ENCODE measurements at regions not wholly inside any gene's neighbourhood (a gene's known extent, or its start where the extent isn't known, plus 50 kb on each side); places are given as distances from the start of the nearest gene placed in this dataset.

- no peak for DNase-seq
Measured at GRCh38 chr11:104325093-104325492, 161.1 kb upstream of the PDGFD start.

- no peak for DNase-seq
Measured at GRCh38 chr11:104324276-104324675, 160.3 kb upstream of the PDGFD start.

- no peak for DNase-seq
Measured at GRCh38 chr11:104323841-104324240, 159.9 kb upstream of the PDGFD start.

GRCh38 chr11:104322696-104323095 is 158.7 kb upstream of the PDGFD start:
- no peak for DNase-seq

- no peak for DNase-seq
Measured at GRCh38 chr11:104320956-104321355, 157.0 kb upstream of the PDGFD start.

- no peak for DNase-seq
Measured at GRCh38 chr11:104320097-104320496, 156.2 kb upstream of the PDGFD start.

- DNase-seq = no peak
Measured at GRCh38 chr11:104319396-104319795, 155.4 kb upstream of the PDGFD start.

GRCh38 chr11:104306862-104307474 is 143.0 kb upstream of the PDGFD start:
- DNase-seq = no peak

- no peak for DNase-seq
Measured at GRCh38 chr11:104301776-104302175, 137.8 kb upstream of the PDGFD start.

- no peak for DNase-seq
Measured at GRCh38 chr11:104291646-104292045, 127.7 kb upstream of the PDGFD start.

- DNase-seq = no peak
Measured at GRCh38 chr11:104286129-104286528, 122.2 kb upstream of the PDGFD start.

- DNase-seq = no peak
Measured at GRCh38 chr11:104279587-104279986, 115.6 kb upstream of the PDGFD start.

GRCh38 chr11:104275992-104276391 is 112.0 kb upstream of the PDGFD start:
- no peak for DNase-seq

- DNase-seq = no peak
Measured at GRCh38 chr11:104260456-104260855, 96.5 kb upstream of the PDGFD start.

GRCh38 chr11:104259121-104259610 is 95.2 kb upstream of the PDGFD start:
- DNase-seq = no peak

- DNase-seq = no peak
Measured at GRCh38 chr11:104256525-104256924, 92.6 kb upstream of the PDGFD start.

GRCh38 chr11:104254347-104254746 is 90.4 kb upstream of the PDGFD start:
- peak; percentile 14 for DNase-seq

GRCh38 chr11:104246590-104246989 is 82.6 kb upstream of the PDGFD start:
- no peak for DNase-seq

GRCh38 chr11:104238916-104239315 is 75.0 kb upstream of the PDGFD start:
- no peak for DNase-seq

GRCh38 chr11:104225047-104225446 is 61.1 kb upstream of the PDGFD start:
- DNase-seq = no peak

- no peak for DNase-seq
Measured at GRCh38 chr11:104222464-104222863, 58.5 kb upstream of the PDGFD start.

GRCh38 chr11:104221455-104221854 is 57.5 kb upstream of the PDGFD start:
- no peak for DNase-seq

- no peak for DNase-seq
Measured at GRCh38 chr11:104219096-104219495, 55.1 kb upstream of the PDGFD start.

GRCh38 chr11:104214517-104214916 is 50.6 kb upstream of the PDGFD start:
- no peak for DNase-seq

Measured in stimulated activated CD4-positive, alpha-beta T cell treated with anti-CD3 and anti-CD28 coated beads, Interleukin-4, amount 100 ng/mL, for 24 hours (primary cell).